OCI-LY1 (cell line): ENCODE measurements at regions not wholly inside any gene's neighbourhood (a gene's known extent, or its start where the extent isn't known, plus 50 kb on each side); places are given as distances from the start of the nearest gene placed in this dataset.

Experiments used
- EZH2 ChIP-seq: fragments of 200-600 bp; sonication (generic), shearing (Covaris generic); IDR thresholded peaks from 2 replicates; pipeline ENCODE4 v1.8.0; 2017; ENCODE audit warnings: borderline replicate concordance, mixed run types, mild to moderate bottlenecking, antibody characterized with exemption, low read length, moderate library complexity, mixed read lengths
- TF ChIP-seq, protein P1 (sequence below): fragments of 200-600 bp; sonication (generic), shearing (Covaris generic); IDR thresholded peaks from 2 replicates; pipeline ENCODE4 v1.5.1; 2017; ENCODE audit warnings: mild to moderate bottlenecking, antibody characterized with exemption, low read length, moderate library complexity, mixed read lengths

DNA sequence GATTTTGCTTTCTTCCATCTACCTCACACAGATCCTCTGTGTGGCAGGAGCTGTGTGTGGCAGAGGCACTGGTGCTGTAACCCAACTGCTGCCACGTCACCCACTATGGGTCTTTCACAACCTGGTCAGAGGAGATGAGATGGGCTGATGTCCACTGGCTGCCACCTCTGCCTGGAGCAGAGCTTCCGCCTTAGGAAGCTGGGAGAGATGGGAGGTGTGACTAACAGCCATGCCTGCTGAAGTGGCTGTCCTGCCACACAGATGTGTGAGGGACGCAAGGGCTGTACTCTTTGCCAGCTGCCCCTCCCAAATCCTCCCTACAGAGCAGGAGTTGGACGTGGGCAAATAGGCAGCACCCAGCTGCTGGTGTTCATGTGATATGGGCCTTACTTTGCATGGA is 329.5 kb downstream of the GABRB3 start:
- TF ChIP-seq, protein P1, sequence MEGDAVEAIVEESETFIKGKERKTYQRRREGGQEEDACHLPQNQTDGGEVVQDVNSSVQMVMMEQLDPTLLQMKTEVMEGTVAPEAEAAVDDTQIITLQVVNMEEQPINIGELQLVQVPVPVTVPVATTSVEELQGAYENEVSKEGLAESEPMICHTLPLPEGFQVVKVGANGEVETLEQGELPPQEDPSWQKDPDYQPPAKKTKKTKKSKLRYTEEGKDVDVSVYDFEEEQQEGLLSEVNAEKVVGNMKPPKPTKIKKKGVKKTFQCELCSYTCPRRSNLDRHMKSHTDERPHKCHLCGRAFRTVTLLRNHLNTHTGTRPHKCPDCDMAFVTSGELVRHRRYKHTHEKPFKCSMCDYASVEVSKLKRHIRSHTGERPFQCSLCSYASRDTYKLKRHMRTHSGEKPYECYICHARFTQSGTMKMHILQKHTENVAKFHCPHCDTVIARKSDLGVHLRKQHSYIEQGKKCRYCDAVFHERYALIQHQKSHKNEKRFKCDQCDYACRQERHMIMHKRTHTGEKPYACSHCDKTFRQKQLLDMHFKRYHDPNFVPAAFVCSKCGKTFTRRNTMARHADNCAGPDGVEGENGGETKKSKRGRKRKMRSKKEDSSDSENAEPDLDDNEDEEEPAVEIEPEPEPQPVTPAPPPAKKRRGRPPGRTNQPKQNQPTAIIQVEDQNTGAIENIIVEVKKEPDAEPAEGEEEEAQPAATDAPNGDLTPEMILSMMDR: no peak
- no peak for TF ChIP-seq EZH2
